SK-N-SH (cell line): ENCODE measurements at regions not wholly inside any gene's neighbourhood (a gene's known extent, or its start where the extent isn't known, plus 50 kb on each side); places are given as distances from the start of the nearest gene placed in this dataset.

ENCODE experiments used
- CTCF ChIA-PET: fragments of 300-600, 350-600 bp; formaldehyde crosslinking; extraction: SDS; loops from one replicate; lab custom pipeline; 2021; lab: Yijun Ruan, JAX
- POLR2A ChIA-PET: fragments of 350-600 bp; sonication (Branson Sonifier 250); formaldehyde crosslinking; extraction: SDS; loops from one replicate; lab custom pipeline; 2020; ENCODE audit warnings: antibody characterized with exemption, inconsistent platforms; lab: Yijun Ruan, JAX
- DNase-seq: peaks from one replicate; pipeline ENCODE4 v3.0.0; 2012
- H2AFZ ChIP-seq: fragments of 200-600 bp; sonication (generic); 2 replicates; pipeline ENCODE4 v1.8.1; 2016; ENCODE audit warnings: antibody characterized with exemption, mild to moderate bottlenecking, low read depth
- H3F3A ChIP-seq: fragments of 200-600 bp; sonication (generic); replicated peaks from 2 replicates; pipeline ENCODE3; 2016; ENCODE audit warnings: antibody characterized with exemption, mild to moderate bottlenecking; ENCODE audit not compliant: insufficient read depth
- H3K27ac ChIP-seq, 2 experiments: fragments of 200-500 bp in 1 of 2; fragments of 200-600 bp in 1 of 2; sonication (Bioruptor generic) in 1 of 2; sonication (generic), shearing (Covaris generic) in 1 of 2; 2 replicates each; pipeline versions ENCODE4 v1.5.1 to v1.6.1; 2014 to 2016; ENCODE audit warnings: low read depth in 2 of 2, inconsistent platforms in 1 of 2, low read length in 1 of 2, mild to moderate bottlenecking in 1 of 2, mixed read lengths in 1 of 2
- H3K27me3 ChIP-seq: fragments of 200-600 bp; sonication (generic), shearing (Covaris generic); 2 replicates; pipeline ENCODE4 v1.6.1; 2016; ENCODE audit warnings: mixed run types; ENCODE audit not compliant: insufficient read depth
- H3K36me3 ChIP-seq, 2 experiments: fragments of 200-500 bp in 1 of 2; fragments of 200-600 bp in 1 of 2; sonication (Bioruptor generic) in 1 of 2; sonication (generic) in 1 of 2; replicated peaks in 1 of 2; 2 replicates each; pipeline versions ENCODE3 to v1.5.1; 2014 to 2016; ENCODE audit warnings: low read length in 1 of 2, mild to moderate bottlenecking in 1 of 2; ENCODE audit not compliant: insufficient read depth in 2 of 2, control insufficient read depth in 1 of 2
- H3K4me1 ChIP-seq, 2 experiments: fragments of 200-500 bp in 1 of 2; fragments of 200-600 bp in 1 of 2; sonication (Bioruptor generic) in 1 of 2; sonication (generic), shearing (Covaris generic) in 1 of 2; 2 replicates each; pipeline versions ENCODE4 v1.5.1 to v1.6.1; 2014 to 2016; ENCODE audit warnings: low read depth in 1 of 2, low read length in 1 of 2, mixed run types in 1 of 2; ENCODE audit not compliant: insufficient read depth in 2 of 2, control insufficient read depth in 1 of 2
- H3K4me2 ChIP-seq: fragments of 200-600 bp; sonication (generic), shearing (Covaris generic); 2 replicates; pipeline ENCODE4 v1.6.1; 2017; ENCODE audit warnings: mixed run types
- H3K4me3 ChIP-seq, 2 experiments: fragments of 200-500 bp in 1 of 2; fragments of 200-600 bp in 1 of 2; sonication (Bioruptor generic) in 1 of 2; sonication (generic), shearing (Covaris generic) in 1 of 2; 2 replicates each; pipeline versions ENCODE4 v1.5.1 to v1.8.1; 2014 to 2016; ENCODE audit warnings: low read depth in 2 of 2, inconsistent platforms in 1 of 2, low read length in 1 of 2, mild to moderate bottlenecking in 1 of 2, mixed read lengths in 1 of 2, moderate library complexity in 1 of 2
- H3K79me2 ChIP-seq: fragments of 200-600 bp; sonication (generic); 2 replicates; pipeline ENCODE4 v1.8.1; 2017; ENCODE audit warnings: mild to moderate bottlenecking; ENCODE audit not compliant: insufficient read depth
- H3K9ac ChIP-seq: fragments of 200-600 bp; sonication (generic); 2 replicates; pipeline ENCODE4 v1.6.1; 2017; ENCODE audit warnings: mixed run types
- H3K9me2 ChIP-seq: fragments of 200-600 bp; sonication (generic); 2 replicates; pipeline ENCODE4 v1.6.1; 2017; ENCODE audit warnings: mixed run types
- H3K9me3 ChIP-seq: fragments of 200-600 bp; sonication (generic); 2 replicates; pipeline ENCODE4 v1.6.1; 2017; ENCODE audit warnings: mixed run types, mild to moderate bottlenecking, moderate library complexity
- H4K20me1 ChIP-seq: fragments of 200-600 bp; sonication (generic); 2 replicates; pipeline ENCODE4 v1.6.1; 2017; ENCODE audit warnings: mild to moderate bottlenecking, mixed run types; ENCODE audit not compliant: insufficient read depth
- ELF1 ChIP-seq: IDR thresholded peaks from 2 replicates; pipeline ENCODE4 v1.4.0; 2012
- EP300 ChIP-seq, 2 experiments: IDR thresholded peaks; 2 replicates each; pipeline versions ENCODE4 v1.4.0 to v1.6.1; 2012; ENCODE audit warnings: borderline replicate concordance in 1 of 2, low read depth in 1 of 2, low read length in 1 of 2
- FOXM1 ChIP-seq: IDR thresholded peaks from 2 replicates; pipeline ENCODE4 v1.4.0; 2012; ENCODE audit warnings: low read depth, mild to moderate bottlenecking
- GABPA ChIP-seq: IDR thresholded peaks from 2 replicates; pipeline ENCODE4 v1.4.0; 2012; ENCODE audit warnings: low read depth, mild to moderate bottlenecking
- JUND ChIP-seq: IDR thresholded peaks from 2 replicates; pipeline ENCODE4 v1.4.0; 2012
- MEF2A ChIP-seq: IDR thresholded peaks from 2 replicates; pipeline ENCODE4 v1.4.0; 2012; ENCODE audit warnings: low read depth, borderline replicate concordance
- MXI1 ChIP-seq: IDR thresholded peaks from 2 replicates; pipeline ENCODE4 v1.6.1; 2012; ENCODE audit warnings: mild to moderate bottlenecking, low read depth, low read length, improper control_type of control experiment
- NFIC ChIP-seq: IDR thresholded peaks from 2 replicates; pipeline ENCODE4 v1.4.0; 2012; ENCODE audit warnings: borderline replicate concordance
- RAD21 ChIP-seq: IDR thresholded peaks from 2 replicates; pipeline ENCODE4 v1.6.1; 2012; ENCODE audit warnings: mild to moderate bottlenecking, low read length
- RCOR1 ChIP-seq: fragments of 150-350 bp; IDR thresholded peaks from 2 replicates; pipeline ENCODE4 v1.6.1; 2017; ENCODE audit warnings: antibody characterized with exemption, low read length
- RFX5 ChIP-seq: IDR thresholded peaks from 2 replicates; pipeline ENCODE4 v1.6.1; 2012; ENCODE audit warnings: mild to moderate bottlenecking, improper control_type of control experiment, low read length
- RXRA ChIP-seq: IDR thresholded peaks from 2 replicates; pipeline ENCODE4 v1.4.0; 2012; ENCODE audit warnings: low read depth, mild to moderate bottlenecking, borderline replicate concordance
- SMC3 ChIP-seq: IDR thresholded peaks from 2 replicates; pipeline ENCODE4 v1.6.1; 2012; ENCODE audit warnings: low read depth, low read length, improper control_type of control experiment
- TAF1 ChIP-seq: IDR thresholded peaks from 2 replicates; pipeline ENCODE4 v1.6.1; 2012; ENCODE audit warnings: low read depth, mild to moderate bottlenecking, low read length, moderate library complexity, borderline replicate concordance
- YY1 ChIP-seq: IDR thresholded peaks from 2 replicates; pipeline ENCODE4 v1.4.0; 2012; ENCODE audit warnings: low read depth, mild to moderate bottlenecking
- WGBS: methylation state at CpG from one replicate; pipeline ENCODE4 v1.1.6; 2017; ENCODE audit warnings: low lambda C conversion rate; 5-methylcytosine and 5-hydroxymethylcytosine counted together
- TF ChIP-seq, protein P1 (sequence below): IDR thresholded peaks from 2 replicates; pipeline ENCODE4 v1.4.0; 2012; ENCODE audit warnings: low read depth, borderline replicate concordance
- TF ChIP-seq, protein P2 (sequence below): IDR thresholded peaks from 2 replicates; pipeline ENCODE4; 2012
- TF ChIP-seq, protein P3 (sequence below): IDR thresholded peaks from 2 replicates; pipeline ENCODE4 v1.4.0; 2012; ENCODE audit warnings: low read depth
- TF ChIP-seq, protein P4 (sequence below): fragments of 200-600 bp; sonication (generic); IDR thresholded peaks from 2 replicates; pipeline ENCODE4 v1.6.1; 2017; ENCODE audit warnings: antibody characterized with exemption, mild to moderate bottlenecking, moderate library complexity
- TF ChIP-seq, protein P5 (sequence below): IDR thresholded peaks from 2 replicates; pipeline ENCODE4 v1.4.0; 2012; ENCODE audit warnings: low read depth, borderline replicate concordance

DNA sequence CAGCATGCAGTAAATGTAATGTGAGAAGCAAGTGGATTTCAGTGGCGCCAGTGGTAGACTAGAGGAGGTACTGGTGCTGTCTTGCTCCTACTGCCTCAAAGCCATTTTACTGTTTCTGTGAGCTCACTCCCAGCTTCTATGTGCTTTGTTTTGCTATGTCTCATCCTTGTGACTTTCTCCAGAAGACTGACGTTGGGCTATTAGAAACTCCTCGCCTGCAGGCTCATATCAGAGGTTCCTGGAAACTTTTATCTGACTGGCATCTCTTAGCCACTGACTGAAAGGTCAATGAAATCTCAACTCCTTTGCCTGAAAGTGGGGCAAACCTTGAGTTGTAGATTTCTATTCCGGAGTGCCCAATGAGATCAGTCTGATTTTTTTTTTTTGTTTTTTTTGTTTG lies 66.4 kb upstream of the SORCS1 start (continued):
- TF ChIP-seq, protein P1, sequence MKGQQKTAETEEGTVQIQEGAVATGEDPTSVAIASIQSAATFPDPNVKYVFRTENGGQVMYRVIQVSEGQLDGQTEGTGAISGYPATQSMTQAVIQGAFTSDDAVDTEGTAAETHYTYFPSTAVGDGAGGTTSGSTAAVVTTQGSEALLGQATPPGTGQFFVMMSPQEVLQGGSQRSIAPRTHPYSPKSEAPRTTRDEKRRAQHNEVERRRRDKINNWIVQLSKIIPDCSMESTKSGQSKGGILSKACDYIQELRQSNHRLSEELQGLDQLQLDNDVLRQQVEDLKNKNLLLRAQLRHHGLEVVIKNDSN: no peak
- no peak for TF ChIP-seq GABPA
- no peak for TF ChIP-seq FOXM1
- no peak for TF ChIP-seq ELF1

DNA sequence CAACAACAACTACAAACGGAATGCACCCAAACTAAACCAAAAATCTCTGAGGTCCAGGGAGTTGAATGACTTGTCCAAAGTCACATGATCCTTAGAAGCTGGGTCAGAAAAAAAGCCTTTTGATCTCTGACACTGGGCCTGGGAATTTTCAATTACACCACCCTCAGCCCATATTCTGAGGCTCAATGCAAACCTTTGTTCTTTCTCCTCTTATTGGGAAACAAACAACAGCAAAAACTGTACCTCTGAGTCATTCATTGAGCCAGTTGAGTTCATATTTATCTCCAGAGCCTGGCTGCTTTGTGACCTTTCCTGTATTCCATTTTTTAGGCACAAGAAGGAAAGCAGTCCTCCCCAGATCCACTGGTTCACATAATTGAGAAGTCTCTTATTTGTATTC lies 51.2 kb upstream of the SORCS1 start:
- Histone ChIP-seq H3K9ac (no peak overlapping the region), H3K4me3 (no peak overlapping the region), H4K20me1 (no peaks in the 10 kb centered on the region), H3K9me3 (no peaks in the 10 kb centered on the region), H3K79me2 (no peaks in the 10 kb centered on the region), H3F3A (no peaks in the 10 kb centered on the region), H2AFZ (no peak overlapping the region), H3K9me2 (no peaks in the 10 kb centered on the region), H3K4me2 (no peak overlapping the region), H3K27ac (no peak overlapping the region), H3K36me3 (no peaks in the 10 kb centered on the region), H3K4me1 (no peaks in the 10 kb centered on the region), H3K27me3 (no peaks in the 10 kb centered on the region)
- TF ChIP-seq GABPA: no peak
- no peak for TF ChIP-seq NFIC
- TF ChIP-seq EP300 (IDR thresholded peaks at IDR 0.05; ENCODE audit: borderline replicate concordance in 1 of 2, low read depth in 1 of 2, low read length in 1 of 2): no peak
- TF ChIP-seq FOXM1: no peak
- TF ChIP-seq, protein P1: no peak
- no peak for TF ChIP-seq YY1
- no peak for TF ChIP-seq ELF1
- no peak for TF ChIP-seq MEF2A
- no peak for TF ChIP-seq JUND
- no peak for TF ChIP-seq RFX5
- TF ChIP-seq, protein P2, sequence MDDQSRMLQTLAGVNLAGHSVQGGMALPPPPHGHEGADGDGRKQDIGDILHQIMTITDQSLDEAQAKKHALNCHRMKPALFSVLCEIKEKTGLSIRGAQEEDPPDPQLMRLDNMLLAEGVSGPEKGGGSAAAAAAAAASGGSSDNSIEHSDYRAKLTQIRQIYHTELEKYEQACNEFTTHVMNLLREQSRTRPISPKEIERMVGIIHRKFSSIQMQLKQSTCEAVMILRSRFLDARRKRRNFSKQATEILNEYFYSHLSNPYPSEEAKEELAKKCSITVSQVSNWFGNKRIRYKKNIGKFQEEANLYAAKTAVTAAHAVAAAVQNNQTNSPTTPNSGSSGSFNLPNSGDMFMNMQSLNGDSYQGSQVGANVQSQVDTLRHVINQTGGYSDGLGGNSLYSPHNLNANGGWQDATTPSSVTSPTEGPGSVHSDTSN: no peak
- TF ChIP-seq, protein P3, sequence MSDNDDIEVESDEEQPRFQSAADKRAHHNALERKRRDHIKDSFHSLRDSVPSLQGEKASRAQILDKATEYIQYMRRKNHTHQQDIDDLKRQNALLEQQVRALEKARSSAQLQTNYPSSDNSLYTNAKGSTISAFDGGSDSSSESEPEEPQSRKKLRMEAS: no peak
- no peak for TF ChIP-seq TAF1
- no peak for TF ChIP-seq RAD21
- no peak for TF ChIP-seq RCOR1
- no peak for TF ChIP-seq RXRA
- TF ChIP-seq, protein P4, sequence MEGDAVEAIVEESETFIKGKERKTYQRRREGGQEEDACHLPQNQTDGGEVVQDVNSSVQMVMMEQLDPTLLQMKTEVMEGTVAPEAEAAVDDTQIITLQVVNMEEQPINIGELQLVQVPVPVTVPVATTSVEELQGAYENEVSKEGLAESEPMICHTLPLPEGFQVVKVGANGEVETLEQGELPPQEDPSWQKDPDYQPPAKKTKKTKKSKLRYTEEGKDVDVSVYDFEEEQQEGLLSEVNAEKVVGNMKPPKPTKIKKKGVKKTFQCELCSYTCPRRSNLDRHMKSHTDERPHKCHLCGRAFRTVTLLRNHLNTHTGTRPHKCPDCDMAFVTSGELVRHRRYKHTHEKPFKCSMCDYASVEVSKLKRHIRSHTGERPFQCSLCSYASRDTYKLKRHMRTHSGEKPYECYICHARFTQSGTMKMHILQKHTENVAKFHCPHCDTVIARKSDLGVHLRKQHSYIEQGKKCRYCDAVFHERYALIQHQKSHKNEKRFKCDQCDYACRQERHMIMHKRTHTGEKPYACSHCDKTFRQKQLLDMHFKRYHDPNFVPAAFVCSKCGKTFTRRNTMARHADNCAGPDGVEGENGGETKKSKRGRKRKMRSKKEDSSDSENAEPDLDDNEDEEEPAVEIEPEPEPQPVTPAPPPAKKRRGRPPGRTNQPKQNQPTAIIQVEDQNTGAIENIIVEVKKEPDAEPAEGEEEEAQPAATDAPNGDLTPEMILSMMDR: no peak
- TF ChIP-seq, protein P5, sequence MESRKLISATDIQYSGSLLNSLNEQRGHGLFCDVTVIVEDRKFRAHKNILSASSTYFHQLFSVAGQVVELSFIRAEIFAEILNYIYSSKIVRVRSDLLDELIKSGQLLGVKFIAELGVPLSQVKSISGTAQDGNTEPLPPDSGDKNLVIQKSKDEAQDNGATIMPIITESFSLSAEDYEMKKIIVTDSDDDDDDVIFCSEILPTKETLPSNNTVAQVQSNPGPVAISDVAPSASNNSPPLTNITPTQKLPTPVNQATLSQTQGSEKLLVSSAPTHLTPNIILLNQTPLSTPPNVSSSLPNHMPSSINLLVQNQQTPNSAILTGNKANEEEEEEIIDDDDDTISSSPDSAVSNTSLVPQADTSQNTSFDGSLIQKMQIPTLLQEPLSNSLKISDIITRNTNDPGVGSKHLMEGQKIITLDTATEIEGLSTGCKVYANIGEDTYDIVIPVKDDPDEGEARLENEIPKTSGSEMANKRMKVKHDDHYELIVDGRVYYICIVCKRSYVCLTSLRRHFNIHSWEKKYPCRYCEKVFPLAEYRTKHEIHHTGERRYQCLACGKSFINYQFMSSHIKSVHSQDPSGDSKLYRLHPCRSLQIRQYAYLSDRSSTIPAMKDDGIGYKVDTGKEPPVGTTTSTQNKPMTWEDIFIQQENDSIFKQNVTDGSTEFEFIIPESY: no peak
- TF ChIP-seq MXI1: no peak
- TF ChIP-seq SMC3: no peak
- CTCF ChIA-PET: no interaction called here
- POLR2A ChIA-PET: no interaction called here
- WGBS: 17% methylated on average over 1 of the region's 1 CpG
- DNase-seq: no peak
